ENCODE measurements at regions not wholly inside any gene's neighbourhood (a gene's known extent, or its start where the extent isn't known, plus 50 kb on each side); places are given as distances from the start of the nearest gene placed in this dataset.

DNA sequence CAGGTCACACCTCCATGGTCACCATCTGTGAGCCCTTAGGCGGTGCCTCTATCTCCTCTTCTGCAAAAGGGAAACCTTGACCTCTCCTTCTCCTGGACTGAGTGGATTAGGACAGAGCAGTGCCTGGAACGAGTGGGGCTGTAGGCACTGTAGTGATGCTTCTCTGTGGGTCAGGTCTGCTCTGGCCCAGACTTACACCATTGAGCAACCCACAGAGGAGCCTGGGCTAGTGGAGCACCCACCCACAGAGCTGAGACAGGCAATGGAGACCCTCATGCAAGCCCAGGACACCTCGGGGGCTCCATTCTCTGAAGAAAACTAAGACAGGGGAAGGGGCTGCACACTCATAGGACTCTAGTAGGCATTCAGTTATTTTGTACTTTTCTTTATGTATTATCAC is 400.6 kb downstream of the GADD45G start (continued):
- TF ChIP-seq, protein P1, sequence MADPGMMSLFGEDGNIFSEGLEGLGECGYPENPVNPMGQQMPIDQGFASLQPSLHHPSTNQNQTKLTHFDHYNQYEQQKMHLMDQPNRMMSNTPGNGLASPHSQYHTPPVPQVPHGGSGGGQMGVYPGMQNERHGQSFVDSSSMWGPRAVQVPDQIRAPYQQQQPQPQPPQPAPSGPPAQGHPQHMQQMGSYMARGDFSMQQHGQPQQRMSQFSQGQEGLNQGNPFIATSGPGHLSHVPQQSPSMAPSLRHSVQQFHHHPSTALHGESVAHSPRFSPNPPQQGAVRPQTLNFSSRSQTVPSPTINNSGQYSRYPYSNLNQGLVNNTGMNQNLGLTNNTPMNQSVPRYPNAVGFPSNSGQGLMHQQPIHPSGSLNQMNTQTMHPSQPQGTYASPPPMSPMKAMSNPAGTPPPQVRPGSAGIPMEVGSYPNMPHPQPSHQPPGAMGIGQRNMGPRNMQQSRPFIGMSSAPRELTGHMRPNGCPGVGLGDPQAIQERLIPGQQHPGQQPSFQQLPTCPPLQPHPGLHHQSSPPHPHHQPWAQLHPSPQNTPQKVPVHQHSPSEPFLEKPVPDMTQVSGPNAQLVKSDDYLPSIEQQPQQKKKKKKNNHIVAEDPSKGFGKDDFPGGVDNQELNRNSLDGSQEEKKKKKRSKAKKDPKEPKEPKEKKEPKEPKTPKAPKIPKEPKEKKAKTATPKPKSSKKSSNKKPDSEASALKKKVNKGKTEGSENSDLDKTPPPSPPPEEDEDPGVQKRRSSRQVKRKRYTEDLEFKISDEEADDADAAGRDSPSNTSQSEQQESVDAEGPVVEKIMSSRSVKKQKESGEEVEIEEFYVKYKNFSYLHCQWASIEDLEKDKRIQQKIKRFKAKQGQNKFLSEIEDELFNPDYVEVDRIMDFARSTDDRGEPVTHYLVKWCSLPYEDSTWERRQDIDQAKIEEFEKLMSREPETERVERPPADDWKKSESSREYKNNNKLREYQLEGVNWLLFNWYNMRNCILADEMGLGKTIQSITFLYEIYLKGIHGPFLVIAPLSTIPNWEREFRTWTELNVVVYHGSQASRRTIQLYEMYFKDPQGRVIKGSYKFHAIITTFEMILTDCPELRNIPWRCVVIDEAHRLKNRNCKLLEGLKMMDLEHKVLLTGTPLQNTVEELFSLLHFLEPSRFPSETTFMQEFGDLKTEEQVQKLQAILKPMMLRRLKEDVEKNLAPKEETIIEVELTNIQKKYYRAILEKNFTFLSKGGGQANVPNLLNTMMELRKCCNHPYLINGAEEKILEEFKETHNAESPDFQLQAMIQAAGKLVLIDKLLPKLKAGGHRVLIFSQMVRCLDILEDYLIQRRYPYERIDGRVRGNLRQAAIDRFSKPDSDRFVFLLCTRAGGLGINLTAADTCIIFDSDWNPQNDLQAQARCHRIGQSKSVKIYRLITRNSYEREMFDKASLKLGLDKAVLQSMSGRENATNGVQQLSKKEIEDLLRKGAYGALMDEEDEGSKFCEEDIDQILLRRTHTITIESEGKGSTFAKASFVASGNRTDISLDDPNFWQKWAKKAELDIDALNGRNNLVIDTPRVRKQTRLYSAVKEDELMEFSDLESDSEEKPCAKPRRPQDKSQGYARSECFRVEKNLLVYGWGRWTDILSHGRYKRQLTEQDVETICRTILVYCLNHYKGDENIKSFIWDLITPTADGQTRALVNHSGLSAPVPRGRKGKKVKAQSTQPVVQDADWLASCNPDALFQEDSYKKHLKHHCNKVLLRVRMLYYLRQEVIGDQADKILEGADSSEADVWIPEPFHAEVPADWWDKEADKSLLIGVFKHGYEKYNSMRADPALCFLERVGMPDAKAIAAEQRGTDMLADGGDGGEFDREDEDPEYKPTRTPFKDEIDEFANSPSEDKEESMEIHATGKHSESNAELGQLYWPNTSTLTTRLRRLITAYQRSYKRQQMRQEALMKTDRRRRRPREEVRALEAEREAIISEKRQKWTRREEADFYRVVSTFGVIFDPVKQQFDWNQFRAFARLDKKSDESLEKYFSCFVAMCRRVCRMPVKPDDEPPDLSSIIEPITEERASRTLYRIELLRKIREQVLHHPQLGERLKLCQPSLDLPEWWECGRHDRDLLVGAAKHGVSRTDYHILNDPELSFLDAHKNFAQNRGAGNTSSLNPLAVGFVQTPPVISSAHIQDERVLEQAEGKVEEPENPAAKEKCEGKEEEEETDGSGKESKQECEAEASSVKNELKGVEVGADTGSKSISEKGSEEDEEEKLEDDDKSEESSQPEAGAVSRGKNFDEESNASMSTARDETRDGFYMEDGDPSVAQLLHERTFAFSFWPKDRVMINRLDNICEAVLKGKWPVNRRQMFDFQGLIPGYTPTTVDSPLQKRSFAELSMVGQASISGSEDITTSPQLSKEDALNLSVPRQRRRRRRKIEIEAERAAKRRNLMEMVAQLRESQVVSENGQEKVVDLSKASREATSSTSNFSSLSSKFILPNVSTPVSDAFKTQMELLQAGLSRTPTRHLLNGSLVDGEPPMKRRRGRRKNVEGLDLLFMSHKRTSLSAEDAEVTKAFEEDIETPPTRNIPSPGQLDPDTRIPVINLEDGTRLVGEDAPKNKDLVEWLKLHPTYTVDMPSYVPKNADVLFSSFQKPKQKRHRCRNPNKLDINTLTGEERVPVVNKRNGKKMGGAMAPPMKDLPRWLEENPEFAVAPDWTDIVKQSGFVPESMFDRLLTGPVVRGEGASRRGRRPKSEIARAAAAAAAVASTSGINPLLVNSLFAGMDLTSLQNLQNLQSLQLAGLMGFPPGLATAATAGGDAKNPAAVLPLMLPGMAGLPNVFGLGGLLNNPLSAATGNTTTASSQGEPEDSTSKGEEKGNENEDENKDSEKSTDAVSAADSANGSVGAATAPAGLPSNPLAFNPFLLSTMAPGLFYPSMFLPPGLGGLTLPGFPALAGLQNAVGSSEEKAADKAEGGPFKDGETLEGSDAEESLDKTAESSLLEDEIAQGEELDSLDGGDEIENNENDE (IDR thresholded peaks at IDR 0.05; ENCODE audit: insufficient replicate concordance, low read length) = no peak
- TF ChIP-seq CEBPB (IDR thresholded peaks at IDR 0.05; ENCODE audit: low read depth, low read length) = no peak
- no peak for TF ChIP-seq TEAD4 (IDR thresholded peaks at IDR 0.05; ENCODE audit: low read depth, low read length)

Data from H1 (cell line).